ENCODE measurements at regions not wholly inside any gene's neighbourhood (a gene's known extent, or its start where the extent isn't known, plus 50 kb on each side); places are given as distances from the start of the nearest gene placed in this dataset.

DNA sequence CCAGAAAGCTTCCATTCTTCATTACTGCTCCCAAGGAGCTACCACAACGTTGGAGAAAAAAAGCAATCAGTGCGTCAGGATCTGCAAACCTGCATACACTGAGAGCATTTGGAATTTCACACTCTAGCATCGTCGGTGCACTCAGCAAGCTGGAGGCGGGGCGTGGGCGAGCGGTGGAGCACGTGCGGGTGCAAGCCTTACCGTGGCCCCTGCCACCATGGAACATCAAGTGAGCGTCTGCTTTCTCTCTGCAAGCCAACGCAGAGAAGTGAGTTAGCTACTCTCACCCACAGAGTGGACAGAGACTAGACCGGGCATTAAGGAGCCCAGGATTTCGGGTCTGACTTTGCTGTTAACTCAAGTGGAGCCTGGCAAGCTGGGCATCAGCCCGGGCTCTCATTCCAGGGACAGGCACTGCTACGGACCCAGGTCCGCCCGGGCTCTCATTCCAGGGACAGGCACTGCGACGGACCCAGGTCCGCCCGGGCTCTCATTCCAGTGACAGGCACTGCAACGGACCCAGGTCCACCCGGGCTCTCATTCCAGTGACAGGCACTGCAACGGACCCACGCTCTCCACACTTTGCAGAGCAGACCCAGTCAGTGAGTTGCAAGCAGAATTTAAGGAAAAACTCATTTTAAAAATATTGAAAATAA, 124.1 kb upstream of the SPACA7 start:
- Histone ChIP-seq H3K27me3 (no peaks in the 10 kb centered on the region), H3K4me1 (no peaks in the 10 kb centered on the region), H3K9me3 (no peaks in the 10 kb centered on the region), H3K27ac (no peak overlapping the region), H3K36me3 (no peaks in the 10 kb centered on the region), H3K4me3 (no peak overlapping the region)
- TF ChIP-seq, protein P1, sequence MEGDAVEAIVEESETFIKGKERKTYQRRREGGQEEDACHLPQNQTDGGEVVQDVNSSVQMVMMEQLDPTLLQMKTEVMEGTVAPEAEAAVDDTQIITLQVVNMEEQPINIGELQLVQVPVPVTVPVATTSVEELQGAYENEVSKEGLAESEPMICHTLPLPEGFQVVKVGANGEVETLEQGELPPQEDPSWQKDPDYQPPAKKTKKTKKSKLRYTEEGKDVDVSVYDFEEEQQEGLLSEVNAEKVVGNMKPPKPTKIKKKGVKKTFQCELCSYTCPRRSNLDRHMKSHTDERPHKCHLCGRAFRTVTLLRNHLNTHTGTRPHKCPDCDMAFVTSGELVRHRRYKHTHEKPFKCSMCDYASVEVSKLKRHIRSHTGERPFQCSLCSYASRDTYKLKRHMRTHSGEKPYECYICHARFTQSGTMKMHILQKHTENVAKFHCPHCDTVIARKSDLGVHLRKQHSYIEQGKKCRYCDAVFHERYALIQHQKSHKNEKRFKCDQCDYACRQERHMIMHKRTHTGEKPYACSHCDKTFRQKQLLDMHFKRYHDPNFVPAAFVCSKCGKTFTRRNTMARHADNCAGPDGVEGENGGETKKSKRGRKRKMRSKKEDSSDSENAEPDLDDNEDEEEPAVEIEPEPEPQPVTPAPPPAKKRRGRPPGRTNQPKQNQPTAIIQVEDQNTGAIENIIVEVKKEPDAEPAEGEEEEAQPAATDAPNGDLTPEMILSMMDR (IDR thresholded peaks at IDR 0.05), result no peak
- intact Hi-C loops (cut with DNase I), result no loop called here
- no peak for DNase-seq (ENCODE audit: low spot score in 2 of 2)

DNA sequence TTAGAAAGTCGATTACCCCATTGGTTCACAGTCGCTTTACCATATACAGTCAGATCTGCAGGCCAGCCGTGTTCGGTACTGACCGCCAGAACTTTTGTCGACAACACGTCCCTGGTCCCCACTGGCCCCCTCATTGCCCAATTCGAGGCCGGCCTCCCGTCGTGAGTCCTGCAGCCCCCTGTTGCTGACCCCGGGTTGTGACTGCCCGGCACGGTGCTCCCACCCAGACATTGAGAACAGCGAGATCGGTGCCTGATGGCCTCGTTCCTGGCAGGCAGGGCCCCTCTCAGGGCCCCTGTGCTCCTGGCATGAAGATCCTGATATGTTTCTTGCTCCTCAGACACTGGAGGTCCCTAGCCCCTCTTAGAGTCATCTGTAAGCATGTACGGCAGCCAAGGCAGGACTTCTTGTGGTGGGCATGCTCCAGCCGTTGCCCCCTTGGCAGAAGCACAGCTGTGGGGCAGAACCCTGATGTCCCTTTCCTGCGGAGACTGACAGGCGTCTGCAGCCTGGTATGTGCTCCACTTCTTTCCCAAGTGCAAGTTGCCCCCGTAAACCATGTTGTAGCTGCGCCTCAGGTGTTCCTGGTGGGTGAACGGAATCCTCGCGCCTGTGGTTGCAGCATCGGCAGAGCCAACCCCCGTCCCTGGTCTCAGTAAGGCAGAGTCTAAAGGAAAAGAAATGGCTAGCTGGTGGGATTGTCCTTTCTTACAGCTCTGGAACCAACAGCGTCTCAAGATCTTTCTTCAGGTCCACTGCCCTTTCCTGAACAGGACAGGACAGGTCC, 123.2 kb upstream of the SPACA7 start:
- no peaks in the 10 kb centered on the region for H3K4me1 ChIP-seq
- peaks cover 0 to 3% of the 10 kb centered on the region in 2 donors for H3K9me3 ChIP-seq
- DNase-seq (ENCODE audit: low spot score in 2 of 2), result no peak
- H3K36me3 ChIP-seq, result no peaks in the 10 kb centered on the region
- no peaks in the 10 kb centered on the region for H3K27me3 ChIP-seq
- intact Hi-C loops (cut with DNase I), result no loop called here
- TF ChIP-seq, protein P1 (IDR thresholded peaks at IDR 0.05), result no peak
- no peak overlapping the region for H3K27ac ChIP-seq
- H3K4me3 ChIP-seq, result no peak overlapping the region

DNA sequence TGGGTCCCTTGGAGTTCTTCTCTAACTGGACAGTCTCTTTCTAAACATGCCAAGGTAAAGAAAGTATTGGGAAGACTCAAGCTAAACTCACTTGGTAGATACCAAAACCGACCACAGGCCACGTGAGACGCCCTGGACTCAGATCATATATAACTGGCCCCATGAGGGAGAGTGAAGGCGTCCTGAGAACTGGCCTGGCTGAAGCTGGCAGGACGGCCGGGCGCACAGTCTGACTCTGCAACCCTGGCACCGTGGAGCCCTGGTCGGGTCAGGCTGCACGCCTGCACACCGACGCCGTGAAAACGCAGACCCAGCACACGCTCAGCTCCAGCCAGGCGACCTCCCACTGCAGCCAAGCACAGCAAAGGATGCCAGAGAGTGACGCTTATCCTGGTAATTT, 122.5 kb upstream of the SPACA7 start:
- H3K4me3 ChIP-seq, result no peak overlapping the region
- no peaks in the 10 kb centered on the region for H3K36me3 ChIP-seq
- intact Hi-C loops (cut with DNase I), result no loop called here
- DNase-seq (ENCODE audit: low spot score in 2 of 2), result no peak
- no peaks in the 10 kb centered on the region for H3K27me3 ChIP-seq
- no peak overlapping the region for H3K27ac ChIP-seq
- peaks cover 0 to 5% of the 10 kb centered on the region in 2 donors for H3K9me3 ChIP-seq
- no peaks in the 10 kb centered on the region for H3K4me1 ChIP-seq
- TF ChIP-seq, protein P1 (IDR thresholded peaks at IDR 0.05), result no peak

DNA sequence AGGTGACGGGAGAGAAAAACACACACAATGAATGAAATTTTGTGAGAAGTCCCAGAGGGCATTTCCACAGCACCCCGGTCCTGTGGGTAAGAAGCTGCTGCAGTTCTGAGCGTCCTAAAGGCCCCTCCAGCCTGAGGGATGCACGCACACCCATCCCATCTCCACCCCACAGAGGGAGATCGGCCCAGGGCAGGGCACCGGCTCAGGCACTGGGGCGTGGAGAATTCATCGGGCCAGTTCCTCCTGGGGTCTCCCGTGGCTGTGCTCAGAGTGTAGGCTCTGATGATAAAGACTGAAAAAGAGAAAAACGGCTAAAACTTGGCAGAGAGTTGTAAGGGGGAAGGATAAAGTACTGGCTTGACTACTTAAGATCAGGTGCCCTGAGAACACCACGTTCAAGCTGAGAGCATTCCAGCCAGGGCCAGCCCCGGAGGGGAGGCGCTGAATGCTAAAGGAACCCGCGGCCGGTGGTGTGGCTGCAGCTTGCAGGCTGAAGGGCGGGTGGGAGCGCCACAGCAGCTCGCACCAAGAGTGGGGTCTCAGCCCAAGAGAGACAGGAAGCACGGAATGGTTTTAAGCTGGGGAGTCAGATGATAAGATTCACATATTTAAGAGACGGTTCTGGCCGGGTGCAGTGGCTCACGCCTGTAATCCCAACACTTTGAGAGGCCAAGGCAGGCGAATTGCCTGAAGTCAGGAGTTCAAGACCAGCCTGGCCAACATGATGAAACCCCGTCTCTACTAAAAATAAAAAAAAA, 121.9 kb upstream of the SPACA7 start:
- Histone ChIP-seq H3K27ac (no peak overlapping the region), H3K27me3 (no peaks in the 10 kb centered on the region), H3K36me3 (no peaks in the 10 kb centered on the region), H3K4me1 (no peaks in the 10 kb centered on the region), H3K9me3 (peaks cover 0 to 5% of the 10 kb centered on the region in 2 donors), H3K4me3 (no peak overlapping the region)
- intact Hi-C loops (cut with DNase I), result no loop called here
- no peak for DNase-seq (ENCODE audit: low spot score in 2 of 2)
- TF ChIP-seq, protein P1 (IDR thresholded peaks at IDR 0.05), result no peak

DNA sequence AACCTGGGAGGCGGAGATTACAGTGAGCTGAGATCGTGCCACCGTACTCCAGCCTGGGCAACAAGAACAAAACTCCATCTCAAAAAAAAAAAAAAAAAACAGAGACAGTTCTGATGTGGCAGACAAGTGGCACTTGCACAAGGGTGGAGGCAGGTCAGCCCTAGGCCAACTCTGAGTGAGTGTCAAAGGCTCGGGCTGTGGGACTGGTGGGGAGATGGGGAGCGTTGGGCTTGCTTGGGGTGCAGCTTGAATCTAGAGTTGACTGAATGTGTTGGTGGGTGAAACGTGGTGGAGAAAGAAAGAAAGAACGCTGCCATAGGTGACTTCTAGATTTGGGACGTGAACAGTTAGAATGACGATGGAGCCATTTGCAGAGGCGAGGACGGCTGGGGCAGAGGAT, 121.3 kb upstream of the SPACA7 start:
- H3K4me3 ChIP-seq, result no peak overlapping the region
- no peaks in the 10 kb centered on the region for H3K27me3 ChIP-seq
- DNase-seq (ENCODE audit: low spot score in 2 of 2), result no peak
- intact Hi-C loops (cut with DNase I), result no loop called here
- H3K27ac ChIP-seq, result no peak overlapping the region
- peaks cover 0 to 5% of the 10 kb centered on the region in 2 donors for H3K9me3 ChIP-seq
- no peaks in the 10 kb centered on the region for H3K4me1 ChIP-seq
- H3K36me3 ChIP-seq, result no peaks in the 10 kb centered on the region
- TF ChIP-seq, protein P1 (IDR thresholded peaks at IDR 0.05), result no peak
